Colonic mucosa (tissue), 4 donors: ENCODE measurements at regions not wholly inside any gene's neighbourhood (a gene's known extent, or its start where the extent isn't known, plus 50 kb on each side); places are given as distances from the start of the nearest gene placed in this dataset.

Experiments
- DNase-seq: peaks from one replicate; pipeline ENCODE4 v3.0.0-alpha.2; 2020
- H3K27ac ChIP-seq: fragments of 200-600 bp; one replicate; pipeline ENCODE4 v1.8.0; 2021
- H3K27me3 ChIP-seq: fragments of 200-600 bp; one replicate; pipeline ENCODE4 v1.8.0; 2021
- H3K36me3 ChIP-seq: fragments of 200-600 bp; one replicate; pipeline ENCODE4 v1.8.0; 2021
- H3K4me1 ChIP-seq: fragments of 200-600 bp; one replicate; pipeline ENCODE4 v1.8.0; 2021; ENCODE audit warnings: mild to moderate bottlenecking
- H3K4me3 ChIP-seq: fragments of 200-600 bp; one replicate; pipeline ENCODE4 v1.8.0; 2021
- H3K9ac ChIP-seq, 2 donors: one replicate each; pipeline ENCODE4 v1.7.0; 2013; ENCODE audit warnings: control low read depth in 2 of 2, low read depth in 2 of 2, low read length in 2 of 2
- H3K9me3 ChIP-seq: fragments of 200-600 bp; one replicate; pipeline ENCODE4 v1.8.0; 2021
- CTCF ChIP-seq: fragments of 200-600 bp; IDR thresholded peaks from one replicate; pipeline ENCODE4 v1.8.0; 2022; ENCODE audit warnings: antibody characterized with exemption, mild to moderate bottlenecking
- intact Hi-C: fragments of 100-400 bp; cut with DNase I; formaldehyde crosslinking; loops from one replicate; pipeline ENCODE4 v1.14.1; 2022
- donor health status: healthy.
- donor health status: DM: no; HTN: no; CAD: no.
- donor health status: DM: no; HTN: no; CAD: no.

- no peak for DNase-seq
- H3K9me3 ChIP-seq = no peaks in the 10 kb centered on the region
- H3K27me3 ChIP-seq = no peaks in the 10 kb centered on the region
- TF ChIP-seq CTCF = no peak
- no peaks in the 10 kb centered on the region for H3K4me1 ChIP-seq
- no peak overlapping the region for H3K27ac ChIP-seq
- no peak overlapping the region for H3K4me3 ChIP-seq
- no peak overlapping the region for H3K9ac ChIP-seq
- H3K36me3 ChIP-seq = no peaks in the 10 kb centered on the region
- intact Hi-C loops = no loop called here
Observed at GRCh38 chr6:122207061-122207460, 192.4 kb upstream of the HSF2 start.

GRCh38 chr6:122207794-122208193 lies 191.7 kb upstream of the HSF2 start:
- no peak for DNase-seq
- Histone ChIP-seq H3K4me1 (no peaks in the 10 kb centered on the region), H3K9me3 (no peaks in the 10 kb centered on the region), H3K27me3 (no peaks in the 10 kb centered on the region), H3K27ac (no peak overlapping the region), H3K4me3 (no peak overlapping the region), H3K9ac (no peak overlapping the region), H3K36me3 (no peaks in the 10 kb centered on the region)
- intact Hi-C loops = no loop called here
- no peak for TF ChIP-seq CTCF

GRCh38 chr6:122214605-122215318 lies 184.7 kb upstream of the HSF2 start:
- Histone ChIP-seq H3K27ac (no peak overlapping the region), H3K9ac (no peak overlapping the region), H3K4me3 (no peak overlapping the region), H3K36me3 (no peaks in the 10 kb centered on the region), H3K27me3 (no peaks in the 10 kb centered on the region), H3K4me1 (no peaks in the 10 kb centered on the region), H3K9me3 (no peaks in the 10 kb centered on the region)
- intact Hi-C loops = no loop called here
- no peak for DNase-seq
- TF ChIP-seq CTCF = no peak

GRCh38 chr6:122220254-122220653 lies 179.2 kb upstream of the HSF2 start:
- no peaks in the 10 kb centered on the region for H3K27me3 ChIP-seq
- no peak overlapping the region for H3K4me3 ChIP-seq
- H3K36me3 ChIP-seq = no peaks in the 10 kb centered on the region
- intact Hi-C loops = no loop called here
- no peak overlapping the region for H3K27ac ChIP-seq
- no peak for DNase-seq
- H3K9me3 ChIP-seq = no peaks in the 10 kb centered on the region
- no peak overlapping the region for H3K9ac ChIP-seq
- no peaks in the 10 kb centered on the region for H3K4me1 ChIP-seq
- TF ChIP-seq CTCF = no peak

GRCh38 chr6:122222761-122223160 lies 176.7 kb upstream of the HSF2 start:
- H3K9me3 ChIP-seq = no peaks in the 10 kb centered on the region
- intact Hi-C loops = no loop called here
- no peak overlapping the region for H3K27ac ChIP-seq
- no peaks in the 10 kb centered on the region for H3K4me1 ChIP-seq
- TF ChIP-seq CTCF = no peak
- H3K36me3 ChIP-seq = no peaks in the 10 kb centered on the region
- DNase-seq = no peak
- no peak overlapping the region for H3K4me3 ChIP-seq
- no peaks in the 10 kb centered on the region for H3K27me3 ChIP-seq
- no peak overlapping the region for H3K9ac ChIP-seq
